ENCODE measurements at regions not wholly inside any gene's neighbourhood (a gene's known extent, or its start where the extent isn't known, plus 50 kb on each side); places are given as distances from the start of the nearest gene placed in this dataset.
"Not testable (repeated sequence)": the region's sequence is repeated elsewhere in the genome, so short reads cannot be mapped to it uniquely, and the experiment has no call there.

GRCh38 chr4:85018983-85019382, 52.5 kb upstream of the WDFY3 start:
- no peak for DNase-seq (ENCODE audit: low read depth in 4 of 4, low spot score in 2 of 4)

DNA sequence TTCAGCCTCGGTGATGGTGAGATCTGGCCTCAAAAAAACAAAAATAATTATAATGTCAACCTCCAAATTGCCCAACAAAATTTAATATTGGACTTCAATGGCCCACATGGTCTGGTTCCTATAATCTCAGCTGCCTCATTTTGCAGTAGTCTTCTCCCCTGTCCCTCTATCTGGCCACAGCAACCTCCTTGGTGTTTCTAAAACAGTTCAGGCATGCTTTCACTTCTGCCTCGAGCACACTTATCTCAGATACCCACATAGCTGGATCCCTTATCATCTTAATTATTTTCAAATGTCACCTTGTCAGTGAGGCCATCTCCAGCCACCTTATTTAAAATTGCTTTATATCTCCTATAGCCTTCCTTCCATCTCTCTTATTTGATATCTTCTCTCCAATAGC, 52.9 kb upstream of the WDFY3 start:
- no peak for DNase-seq (ENCODE audit: low read depth in 4 of 4, low spot score in 2 of 4)

- DNase-seq (ENCODE audit: low read depth in 4 of 4, low spot score in 2 of 4) = no peak
Observed at GRCh38 chr4:85024671-85025070, 58.2 kb upstream of the WDFY3 start.

DNA sequence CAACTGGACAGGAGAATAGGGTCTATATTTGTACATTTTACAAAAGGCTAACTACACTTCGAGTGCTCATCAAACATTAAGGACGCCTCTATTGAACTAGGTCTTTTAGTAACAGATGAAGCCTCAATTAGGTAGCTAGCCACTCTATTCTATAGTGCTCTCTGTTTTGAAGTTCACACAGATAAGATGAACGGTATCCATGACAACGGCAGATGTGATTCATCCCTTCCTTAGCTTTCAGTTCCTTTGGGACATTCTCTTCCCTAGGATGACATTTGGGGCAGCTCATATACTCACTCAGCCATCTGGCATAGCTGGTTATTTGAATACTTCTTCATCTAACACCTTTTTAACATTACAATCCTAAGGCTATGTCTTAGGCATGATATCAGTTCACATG, 62.4 kb upstream of the WDFY3 start:
- DNase-seq (ENCODE audit: low read depth in 4 of 4, low spot score in 2 of 4) = no peak

GRCh38 chr4:85029453-85029852, 63.0 kb upstream of the WDFY3 start:
- DNase-seq (ENCODE audit: low read depth in 4 of 4, low spot score in 2 of 4) = no peak

DNA sequence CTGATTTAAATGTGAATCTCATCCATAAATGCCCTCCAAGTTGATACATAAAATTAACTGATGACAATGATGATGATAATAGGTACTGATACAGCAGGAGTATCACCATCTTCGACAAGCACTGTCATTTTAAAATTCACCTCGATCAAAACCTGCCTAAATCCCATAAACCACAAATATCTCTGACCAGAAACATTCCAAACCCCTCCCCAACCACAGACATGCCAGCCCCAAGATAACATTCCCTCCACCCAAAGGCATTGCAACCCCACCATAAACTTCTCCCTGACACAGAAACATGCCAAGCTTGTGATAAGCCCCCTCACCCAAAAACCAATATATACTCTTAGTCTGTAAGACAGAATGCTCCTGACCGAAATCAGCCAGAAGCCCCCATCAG, 63.7 kb upstream of the WDFY3 start:
- DNase-seq (ENCODE audit: low read depth in 4 of 4, low spot score in 2 of 4) = no peak

- not testable (repeated sequence) for DNase-seq (ENCODE audit: low read depth in 4 of 4, low spot score in 2 of 4)
Observed at GRCh38 chr4:85033838-85034237, 67.3 kb upstream of the WDFY3 start.

DNA sequence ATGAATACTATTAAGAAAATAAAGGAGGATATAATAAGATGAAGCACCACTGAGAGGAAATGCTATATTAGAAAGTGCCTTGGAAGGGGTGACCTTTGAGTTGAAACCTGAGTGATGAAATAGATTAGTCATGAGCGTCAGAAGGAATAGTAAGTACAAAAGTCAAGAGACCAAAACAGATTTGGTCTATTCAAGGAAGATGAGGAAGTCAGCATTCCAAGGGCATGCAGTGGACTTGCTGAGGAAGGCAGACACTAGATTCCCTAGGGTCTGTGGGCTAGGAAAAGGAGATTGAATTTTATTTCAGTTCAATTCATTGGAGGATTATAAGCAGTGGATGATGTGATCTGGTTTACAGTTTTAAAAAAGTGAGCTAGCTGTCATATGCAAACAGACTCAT, 73.0 kb upstream of the WDFY3 start:
- DNase-seq (ENCODE audit: low read depth in 4 of 4, low spot score in 2 of 4) = no peak

GRCh38 chr4:85043812-85044496, 77.5 kb upstream of the WDFY3 start:
- DNase-seq (ENCODE audit: low read depth in 4 of 4, low spot score in 2 of 4) = not testable (repeated sequence)

- no peak for DNase-seq (ENCODE audit: low read depth in 4 of 4, low spot score in 2 of 4)
Observed at GRCh38 chr4:85050736-85051135, 84.2 kb upstream of the WDFY3 start.

DNA sequence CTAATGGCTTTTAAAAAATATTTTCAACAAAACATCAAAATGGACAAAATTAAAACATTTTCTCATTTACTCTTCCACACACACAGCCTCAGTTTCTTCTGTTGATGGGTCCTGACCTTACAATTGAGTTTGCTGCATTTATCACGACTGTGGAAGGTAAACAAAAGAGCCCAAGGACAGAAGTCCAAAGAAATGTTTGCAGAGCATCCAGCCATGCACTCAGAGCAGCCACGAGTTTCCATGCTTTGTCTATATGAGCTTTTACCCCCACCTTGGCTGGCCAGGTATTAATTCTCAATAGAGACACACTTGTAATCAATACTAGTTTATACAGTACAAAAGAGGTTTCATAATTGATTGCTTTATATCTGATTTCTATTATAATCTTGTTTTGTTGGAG, 85.0 kb upstream of the WDFY3 start:
- no peak for DNase-seq (ENCODE audit: low read depth in 4 of 4, low spot score in 2 of 4)

DNA sequence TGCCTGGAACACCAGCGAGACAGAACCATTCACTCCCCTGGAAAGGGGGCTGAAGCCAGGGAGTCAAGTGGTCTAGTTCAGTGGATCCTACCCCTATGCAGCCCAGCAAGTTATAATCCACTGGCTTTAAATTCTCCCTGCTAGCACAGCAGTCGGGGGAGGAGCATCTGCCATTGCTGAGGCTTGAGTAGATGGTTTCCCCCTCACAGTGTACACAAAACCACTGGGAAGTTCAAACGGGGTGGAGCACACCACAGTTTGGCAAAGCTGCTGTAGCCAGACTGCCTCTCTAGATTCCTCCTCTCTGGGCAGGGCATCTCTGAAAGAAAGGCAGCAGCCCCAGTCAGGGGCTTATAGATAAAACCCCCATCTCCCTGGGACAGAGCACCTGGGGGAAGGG, 88.4 kb upstream of the WDFY3 start:
- DNase-seq (ENCODE audit: low read depth in 4 of 4, low spot score in 2 of 4) = not testable (repeated sequence)

DNA sequence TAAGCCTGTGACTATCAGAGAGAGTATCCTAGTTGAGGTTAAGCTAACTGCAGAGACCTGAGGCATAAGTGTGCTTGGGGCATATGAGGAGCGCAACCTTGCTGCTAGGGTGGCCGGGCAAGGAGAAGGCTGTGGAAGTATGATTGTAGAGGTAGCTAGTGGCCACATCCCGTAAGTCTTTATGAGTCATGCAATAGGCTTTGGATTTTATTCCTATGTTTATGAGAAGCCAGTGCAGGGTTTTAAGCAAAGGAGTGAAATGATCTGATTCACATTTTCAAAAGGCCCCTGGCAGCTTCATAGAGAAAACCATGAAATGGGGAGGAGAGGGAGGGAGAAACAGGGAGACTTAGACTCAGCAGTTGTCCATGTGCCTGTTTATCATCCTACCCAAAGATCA, 92.1 kb upstream of the WDFY3 start:
- no peak for DNase-seq (ENCODE audit: low read depth in 4 of 4, low spot score in 2 of 4)

DNA sequence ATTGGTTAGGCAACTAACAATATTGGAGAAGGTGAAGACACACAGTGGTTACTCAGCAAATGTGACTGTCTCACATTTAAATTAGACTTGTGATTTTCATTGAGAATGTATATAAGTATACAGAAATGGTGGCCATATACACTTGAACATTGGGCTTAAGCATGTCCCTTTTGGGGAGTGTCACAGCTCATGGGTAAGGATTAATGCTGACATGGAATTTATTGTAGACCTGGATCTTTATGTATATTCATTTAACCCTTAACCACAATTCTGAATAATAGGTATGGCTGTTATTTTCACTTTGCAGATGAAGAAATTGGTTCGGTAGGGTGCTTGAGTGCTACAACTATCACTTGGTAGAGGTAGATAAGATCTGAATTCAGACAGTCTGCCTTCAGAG, 95.5 kb upstream of the WDFY3 start:
- no peak for DNase-seq (ENCODE audit: low read depth in 4 of 4, low spot score in 2 of 4)

DNA sequence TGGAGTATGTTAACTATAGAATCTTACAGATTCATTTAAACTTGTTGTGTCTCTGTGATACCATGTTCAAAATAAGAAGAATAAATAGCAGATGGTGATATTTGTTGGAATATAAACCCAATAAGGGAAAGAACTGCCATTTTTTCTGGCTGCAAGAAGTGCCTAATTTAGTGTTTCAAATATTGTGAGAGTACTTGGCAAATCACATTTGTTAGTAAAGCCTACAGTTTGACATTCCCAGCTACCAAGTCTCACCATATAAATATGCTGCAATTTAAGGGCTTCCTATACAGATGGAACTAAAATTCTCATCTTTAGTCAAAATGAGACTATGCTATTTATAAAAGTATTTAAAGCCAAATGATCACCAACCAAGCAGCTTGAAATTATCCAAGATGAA, 96.0 kb upstream of the WDFY3 start:
- DNase-seq (ENCODE audit: low read depth in 4 of 4, low spot score in 2 of 4) = no peak

DNA sequence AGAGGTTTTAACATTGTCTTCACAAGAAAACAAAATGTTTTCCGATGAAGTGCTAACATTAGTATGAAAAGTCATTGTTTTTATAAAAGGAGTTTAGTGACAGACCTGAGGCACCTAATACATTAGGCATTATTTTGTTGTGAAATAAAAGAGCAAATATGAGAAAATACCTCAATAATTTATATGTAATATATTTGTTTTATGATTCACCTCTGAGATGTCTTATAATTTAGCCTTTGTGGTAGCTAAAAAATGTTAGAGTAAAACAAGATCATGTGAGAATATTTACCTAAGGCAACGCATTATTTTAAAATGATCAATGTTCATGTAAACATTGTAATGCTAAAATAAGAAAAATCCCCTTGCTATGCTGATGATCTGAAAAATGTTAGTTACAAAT, 100.9 kb upstream of the WDFY3 start:
- DNase-seq (ENCODE audit: low read depth in 4 of 4, low spot score in 2 of 4) = no peak

DNA sequence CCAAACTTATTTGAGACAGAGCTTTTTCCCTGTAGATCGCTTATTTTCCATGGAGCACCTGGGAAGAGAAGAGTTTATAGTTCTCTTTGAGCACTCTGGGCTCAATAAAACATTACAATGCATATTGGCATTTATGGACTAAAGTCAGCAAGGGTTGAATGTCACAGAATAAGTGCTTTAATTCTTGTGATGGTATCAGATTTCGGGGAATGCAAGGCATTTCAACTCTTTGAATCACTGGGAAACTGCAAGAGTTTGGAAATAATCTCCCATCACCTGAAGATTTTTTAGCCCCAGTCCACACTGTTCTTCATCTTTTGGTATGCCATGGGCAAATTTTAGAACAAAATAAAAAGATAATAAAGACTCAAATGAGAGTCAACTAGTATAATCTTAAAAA, 111.5 kb upstream of the WDFY3 start:
- DNase-seq (ENCODE audit: low read depth in 4 of 4, low spot score in 2 of 4) = no peak

DNA sequence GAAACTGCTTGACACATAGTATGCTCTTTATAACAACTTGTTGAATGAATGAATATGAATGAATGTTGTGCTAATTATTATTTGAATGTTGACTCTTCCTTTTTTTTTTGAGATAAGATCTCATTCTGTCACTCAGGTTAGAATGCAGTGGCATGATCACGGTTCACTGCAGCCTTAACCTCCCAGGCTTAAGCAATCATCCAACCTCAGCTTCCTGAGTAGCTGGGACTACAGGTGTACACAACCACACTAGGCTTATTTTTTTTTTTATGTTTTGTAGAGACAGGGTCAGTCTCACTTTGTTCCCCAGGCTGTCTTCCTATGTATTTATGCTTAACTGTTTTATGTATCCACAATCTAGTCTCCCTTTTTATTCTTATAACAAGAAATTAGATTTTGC, 114.7 kb upstream of the WDFY3 start:
- DNase-seq (ENCODE audit: low read depth in 4 of 4, low spot score in 2 of 4) = no peak

- peak; percentile 24 to 65 (median 31) for DNase-seq (ENCODE audit: low read depth in 4 of 4, low spot score in 2 of 4)
Observed at GRCh38 chr4:85084371-85085094, 118.0 kb upstream of the WDFY3 start.

DNA sequence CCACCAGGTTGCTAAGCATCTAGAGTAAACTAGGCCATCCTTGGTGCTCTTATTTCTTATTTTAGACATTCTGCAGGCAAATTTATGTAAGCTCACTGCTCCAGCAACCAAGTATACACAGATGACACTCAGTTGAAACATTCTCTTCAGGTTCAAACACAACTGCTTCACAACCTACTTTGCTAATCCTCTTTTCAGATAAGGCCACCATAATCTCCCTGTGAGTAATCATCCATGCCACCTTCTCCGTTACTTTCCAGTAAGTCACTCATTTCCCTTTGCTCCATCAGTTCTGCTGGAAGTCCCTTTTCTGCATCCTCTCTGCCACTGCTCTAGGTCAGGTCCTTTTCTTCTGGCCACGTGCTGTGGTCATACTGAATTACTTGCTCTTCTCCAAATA, 120.2 kb upstream of the WDFY3 start:
- DNase-seq (ENCODE audit: low read depth in 4 of 4, low spot score in 2 of 4) = no peak

- DNase-seq (ENCODE audit: low read depth in 4 of 4, low spot score in 2 of 4) = no peak
Observed at GRCh38 chr4:85092536-85092935, 126.0 kb upstream of the WDFY3 start.

GRCh38 chr4:85092943-85093342, 126.5 kb upstream of the WDFY3 start:
- no peak for DNase-seq (ENCODE audit: low read depth in 4 of 4, low spot score in 2 of 4)

DNA sequence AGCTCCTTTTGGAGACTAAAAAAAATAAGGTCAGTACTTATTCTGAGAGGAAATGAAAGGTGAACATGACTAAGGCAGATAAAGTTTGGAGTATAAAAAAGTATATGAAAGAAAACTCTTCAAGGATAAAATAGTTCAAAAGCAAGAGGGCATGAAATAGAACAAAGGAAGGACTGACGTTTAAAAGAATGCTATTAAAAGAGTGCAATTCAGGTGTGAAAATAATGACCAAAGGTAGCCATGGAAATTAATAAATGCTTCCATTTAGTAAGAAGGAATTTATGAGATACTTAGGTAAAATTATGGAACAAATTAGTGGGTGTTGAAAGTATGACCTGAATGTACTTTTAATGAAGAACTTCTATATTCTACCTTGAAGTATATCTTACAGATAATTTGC, 128.2 kb upstream of the WDFY3 start:
- no peak for DNase-seq (ENCODE audit: low read depth in 4 of 4, low spot score in 2 of 4)

All from left renal cortex interstitium (tissue), 4 donors.